ENCODE measurements at regions not wholly inside any gene's neighbourhood (a gene's known extent, or its start where the extent isn't known, plus 50 kb on each side); places are given as distances from the start of the nearest gene placed in this dataset.

DNA sequence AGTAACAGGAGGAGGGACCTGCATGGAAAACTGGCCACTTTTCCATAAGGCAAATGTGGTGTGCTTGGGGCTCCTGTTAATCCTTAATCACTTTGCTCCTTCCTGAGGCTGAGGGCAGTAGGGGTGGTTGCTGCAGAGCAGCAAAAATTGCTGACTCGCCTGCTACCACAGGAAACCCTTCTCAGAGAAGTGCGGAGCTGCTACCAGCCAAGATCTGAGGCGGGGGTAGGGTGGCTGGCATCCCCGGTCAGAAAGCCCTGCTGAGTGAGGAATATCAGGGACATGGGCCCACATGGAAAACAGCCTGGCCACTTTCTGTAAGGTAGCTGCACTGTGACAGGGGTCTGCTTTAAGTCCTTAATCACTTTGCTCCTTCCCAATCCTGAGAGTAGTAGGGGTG lies 192.4 kb upstream of the GHR start:
- TF ChIP-seq, protein P1, sequence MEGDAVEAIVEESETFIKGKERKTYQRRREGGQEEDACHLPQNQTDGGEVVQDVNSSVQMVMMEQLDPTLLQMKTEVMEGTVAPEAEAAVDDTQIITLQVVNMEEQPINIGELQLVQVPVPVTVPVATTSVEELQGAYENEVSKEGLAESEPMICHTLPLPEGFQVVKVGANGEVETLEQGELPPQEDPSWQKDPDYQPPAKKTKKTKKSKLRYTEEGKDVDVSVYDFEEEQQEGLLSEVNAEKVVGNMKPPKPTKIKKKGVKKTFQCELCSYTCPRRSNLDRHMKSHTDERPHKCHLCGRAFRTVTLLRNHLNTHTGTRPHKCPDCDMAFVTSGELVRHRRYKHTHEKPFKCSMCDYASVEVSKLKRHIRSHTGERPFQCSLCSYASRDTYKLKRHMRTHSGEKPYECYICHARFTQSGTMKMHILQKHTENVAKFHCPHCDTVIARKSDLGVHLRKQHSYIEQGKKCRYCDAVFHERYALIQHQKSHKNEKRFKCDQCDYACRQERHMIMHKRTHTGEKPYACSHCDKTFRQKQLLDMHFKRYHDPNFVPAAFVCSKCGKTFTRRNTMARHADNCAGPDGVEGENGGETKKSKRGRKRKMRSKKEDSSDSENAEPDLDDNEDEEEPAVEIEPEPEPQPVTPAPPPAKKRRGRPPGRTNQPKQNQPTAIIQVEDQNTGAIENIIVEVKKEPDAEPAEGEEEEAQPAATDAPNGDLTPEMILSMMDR (conservative IDR thresholded peaks at IDR 0.05; ENCODE audit: low read depth, low read length): no peak
- no peak for TF ChIP-seq EZH2phosphoT487 (IDR thresholded peaks at IDR 0.05; ENCODE audit: borderline replicate concordance, low read length)
